Iris pigment epithelial cell (primary cell): ENCODE measurements at regions not wholly inside any gene's neighbourhood (a gene's known extent, or its start where the extent isn't known, plus 50 kb on each side); places are given as distances from the start of the nearest gene placed in this dataset.
A peak's percentile ranks its signal among the peaks of the same experiment; 100 is the strongest.

Experiments
- DNase-seq: peaks from one replicate; pipeline ENCODE4 v3.0.0-alpha.2; 2011; ENCODE audit warnings: low read depth

DNA sequence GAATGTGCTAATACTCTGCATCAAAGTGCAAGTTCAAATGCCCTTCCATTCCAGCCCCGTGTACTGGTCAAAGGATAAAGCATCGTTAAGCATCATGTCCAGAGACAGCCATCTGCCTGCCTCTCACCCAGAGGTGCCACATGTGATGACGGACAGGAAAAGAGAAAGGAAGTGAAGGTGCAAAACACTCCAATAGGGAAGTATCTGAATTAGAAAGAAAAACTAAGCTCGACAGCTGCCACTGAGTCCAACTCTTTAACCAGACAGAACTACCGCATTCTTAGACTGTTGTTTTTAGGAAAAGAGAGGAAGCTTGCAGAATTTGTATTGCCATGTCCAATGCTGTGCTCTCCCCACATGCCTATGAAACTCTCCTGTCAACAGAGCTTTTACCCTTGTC is 465.0 kb upstream of the SOX5 start:
- DNase-seq: peak; percentile 2

- no peak for DNase-seq
These were observed 462.5 kb upstream of the SOX5 start for GRCh38 chr12:24411948-24412347.

DNA sequence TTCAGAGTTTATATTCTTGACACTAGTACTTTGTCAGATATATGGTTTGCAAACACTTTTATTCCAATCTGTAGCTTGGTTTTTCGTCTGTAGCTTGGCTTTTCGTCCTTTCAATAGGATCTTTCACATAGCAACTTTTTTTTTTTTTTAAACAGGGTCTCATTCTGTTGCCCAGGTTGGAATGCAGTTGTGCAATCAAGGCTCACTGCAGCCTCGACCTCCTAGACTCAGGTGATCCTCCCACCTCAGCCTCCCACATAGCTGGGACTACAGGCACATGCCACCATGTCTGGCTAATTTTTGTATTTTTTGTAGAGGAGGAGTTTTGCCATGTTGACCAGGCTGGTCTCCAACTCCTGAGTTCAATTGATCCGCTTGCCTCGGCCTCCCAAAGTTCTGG is 460.4 kb upstream of the SOX5 start:
- no peak for DNase-seq

- DNase-seq: no peak
These were observed 458.8 kb upstream of the SOX5 start for GRCh38 chr12:24408305-24408704.

- DNase-seq: no peak
These were observed 458.4 kb upstream of the SOX5 start for GRCh38 chr12:24407884-24408283.

DNA sequence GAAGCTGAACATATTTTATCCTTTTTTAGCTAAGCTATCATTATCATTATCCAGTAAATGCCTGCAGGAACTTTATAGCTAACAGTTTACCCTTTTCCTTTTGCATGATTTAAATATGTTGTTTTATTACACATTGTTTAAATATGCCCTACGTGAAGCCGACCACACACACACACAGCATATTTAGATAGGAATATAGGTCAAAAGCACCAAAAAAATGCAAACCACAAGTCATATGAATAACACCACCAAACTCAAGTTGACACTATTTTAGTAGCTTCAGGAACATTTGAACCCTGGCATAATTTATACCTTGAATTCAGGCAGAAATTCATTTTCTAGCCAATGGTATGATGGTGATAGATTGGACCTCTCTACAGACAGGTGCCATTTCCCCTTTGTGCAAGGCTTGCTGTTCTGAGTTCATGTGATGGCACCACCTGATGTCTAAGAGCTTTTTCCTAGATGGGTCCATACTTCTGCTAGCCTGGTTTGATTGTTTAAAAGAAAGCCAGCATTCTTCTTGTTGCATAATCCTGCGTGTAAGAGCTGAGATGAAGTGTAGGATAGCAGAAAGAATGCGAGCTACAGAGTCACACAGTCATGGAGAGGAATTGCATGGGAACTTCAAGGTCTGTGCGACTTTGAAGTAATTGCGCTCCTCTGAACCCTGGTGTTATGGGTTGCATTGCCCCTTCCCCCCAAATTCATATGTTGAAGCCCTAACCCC is 454.8 kb upstream of the SOX5 start:
- peak; percentile 86 for DNase-seq

- no peak for DNase-seq
These were observed 451.1 kb upstream of the SOX5 start for GRCh38 chr12:24400533-24400932.

DNA sequence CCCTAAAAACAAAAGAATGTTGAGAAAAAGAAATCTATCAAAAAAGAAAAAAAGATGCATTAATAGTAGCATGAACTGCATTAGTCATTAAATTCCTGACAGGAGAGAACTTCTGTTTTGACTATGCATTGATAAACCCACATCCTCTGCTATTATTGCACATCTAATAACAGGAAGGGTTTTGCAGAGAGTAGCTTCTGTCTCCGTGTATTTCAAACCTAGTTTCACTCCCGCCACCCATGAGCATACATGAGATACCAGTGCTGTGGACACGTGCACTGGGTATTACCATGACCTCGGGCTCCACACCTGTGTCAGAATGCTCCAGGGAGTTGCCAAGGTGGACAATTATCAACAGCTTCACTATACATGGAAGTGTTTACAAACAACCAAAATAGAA is 449.1 kb upstream of the SOX5 start:
- DNase-seq: peak; percentile 38

GRCh38 chr12:24396224-24396623 is 446.8 kb upstream of the SOX5 start:
- DNase-seq: no peak

- no peak for DNase-seq
These were observed 444.8 kb upstream of the SOX5 start for GRCh38 chr12:24394246-24394645.

DNA sequence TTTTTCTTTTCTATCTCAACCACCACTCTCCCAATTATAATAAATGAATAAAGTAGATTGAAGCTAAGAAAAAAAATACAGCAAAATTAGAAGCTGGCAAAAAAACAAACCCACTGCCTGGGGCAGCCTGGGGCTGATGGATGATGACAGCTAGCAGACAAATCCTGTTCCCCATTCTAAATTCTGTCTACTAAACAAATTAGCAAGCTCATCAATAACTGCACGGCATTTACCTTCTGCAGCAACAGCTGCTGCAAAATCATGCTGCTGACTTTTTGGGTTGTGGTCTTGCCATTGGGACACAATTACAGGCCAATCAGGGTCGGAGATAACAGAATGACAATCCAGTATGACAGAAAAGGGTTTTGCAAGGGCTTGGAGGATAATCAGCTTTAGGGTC is 443.6 kb upstream of the SOX5 start:
- no peak for DNase-seq

DNA sequence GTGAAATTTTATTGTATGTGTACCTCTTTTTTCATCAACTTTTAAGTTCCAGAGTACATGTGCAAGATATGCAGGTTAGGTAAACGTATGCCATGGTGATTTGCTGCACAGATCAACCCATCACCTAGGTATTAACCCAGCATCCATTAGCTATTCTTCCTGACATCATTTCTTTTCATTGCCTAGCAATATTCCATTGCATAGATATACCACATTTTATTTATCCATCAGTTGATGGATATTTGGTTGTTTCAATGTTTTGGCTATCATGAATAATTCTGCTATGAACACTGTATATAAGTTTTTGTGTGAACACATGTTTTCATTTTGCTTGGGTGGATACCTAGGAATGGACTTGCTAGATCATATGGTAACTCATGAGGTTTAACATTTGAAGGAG is 439.9 kb upstream of the SOX5 start:
- DNase-seq: no peak

DNA sequence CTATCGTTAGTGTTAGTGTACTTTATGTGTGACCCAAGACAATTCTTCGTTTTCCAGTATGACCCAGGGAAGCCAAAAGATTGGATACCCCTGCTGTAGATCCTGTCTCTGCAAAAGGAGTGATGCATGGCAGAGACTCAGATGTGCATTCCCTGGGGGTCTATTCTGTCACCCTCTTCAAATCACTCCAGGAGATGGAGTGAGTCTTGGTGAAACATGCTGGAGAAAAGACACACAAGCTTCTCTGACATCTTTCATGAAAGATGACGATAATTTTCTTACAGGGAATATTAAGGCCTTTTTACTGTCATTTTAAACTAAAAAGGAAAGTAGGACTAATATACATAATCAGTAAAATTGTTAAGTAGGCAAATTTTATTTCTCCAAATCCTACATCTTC is 437.9 kb upstream of the SOX5 start:
- DNase-seq: no peak

DNA sequence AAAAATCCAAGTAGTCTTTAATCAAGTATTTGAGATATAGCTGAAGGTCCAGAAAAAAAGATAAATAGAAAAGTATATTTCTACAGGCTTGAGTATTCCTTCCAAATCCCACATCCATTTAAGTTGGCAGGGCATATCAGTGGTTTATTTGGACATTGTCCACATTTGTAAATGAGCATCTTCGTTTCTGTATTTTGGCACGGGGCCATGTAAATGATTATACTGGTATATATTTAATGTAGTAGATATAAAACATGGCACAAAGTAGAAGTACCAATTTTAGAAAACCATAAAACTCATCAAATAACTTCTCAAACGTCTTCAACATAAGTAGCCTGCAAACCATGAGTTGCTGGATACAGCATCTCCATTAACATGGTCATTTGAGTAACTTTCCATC is 437.4 kb upstream of the SOX5 start:
- no peak for DNase-seq

DNA sequence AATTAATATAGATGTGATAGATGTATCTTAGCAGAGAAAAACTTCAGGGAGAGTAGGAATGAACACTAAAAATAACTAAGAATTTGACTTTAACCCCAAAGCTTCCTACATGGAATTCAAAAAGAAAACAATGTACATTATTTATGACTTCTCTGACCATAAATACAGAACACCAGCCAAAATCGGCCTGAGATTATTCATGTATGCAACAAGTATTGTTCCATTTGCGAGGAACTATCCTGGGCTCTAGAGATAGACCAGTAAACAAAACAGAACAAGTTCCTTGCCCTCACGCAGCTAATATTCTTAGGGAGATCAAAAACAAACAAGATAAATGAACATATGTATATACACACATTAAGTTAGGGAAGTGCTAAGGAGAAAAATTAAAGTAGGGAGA is 432.3 kb upstream of the SOX5 start:
- DNase-seq: no peak

DNA sequence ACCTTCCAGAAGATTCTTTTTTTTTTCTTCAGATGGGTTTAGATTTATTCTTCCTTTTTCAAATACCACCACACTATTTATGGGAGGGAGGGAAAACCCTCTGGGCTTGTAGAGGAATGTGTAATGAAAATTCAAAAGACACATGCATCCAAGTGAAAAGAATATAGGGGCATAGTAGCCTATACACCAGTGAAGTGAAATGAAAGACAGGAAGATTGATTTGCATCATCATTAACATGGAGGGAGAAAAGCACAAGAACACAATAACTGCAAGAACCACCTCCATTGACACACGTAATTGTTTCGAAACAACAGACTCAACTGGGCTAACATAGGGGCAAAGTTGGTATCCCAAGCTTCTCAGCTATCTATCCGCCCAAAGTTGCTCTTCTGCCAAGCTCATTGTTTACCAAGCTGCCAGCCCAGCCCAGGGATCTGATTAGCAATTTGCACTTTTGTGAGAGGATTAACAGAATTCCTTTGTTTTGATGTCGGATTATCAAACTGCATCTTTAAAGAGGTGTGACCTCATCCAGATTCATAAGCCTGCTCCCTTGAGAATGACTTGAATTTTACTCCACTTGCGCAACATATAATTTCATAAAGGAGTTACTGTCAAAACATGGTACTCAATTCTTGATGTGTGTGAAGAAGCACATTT is 430.5 kb upstream of the SOX5 start:
- DNase-seq: peak; percentile 51

DNA sequence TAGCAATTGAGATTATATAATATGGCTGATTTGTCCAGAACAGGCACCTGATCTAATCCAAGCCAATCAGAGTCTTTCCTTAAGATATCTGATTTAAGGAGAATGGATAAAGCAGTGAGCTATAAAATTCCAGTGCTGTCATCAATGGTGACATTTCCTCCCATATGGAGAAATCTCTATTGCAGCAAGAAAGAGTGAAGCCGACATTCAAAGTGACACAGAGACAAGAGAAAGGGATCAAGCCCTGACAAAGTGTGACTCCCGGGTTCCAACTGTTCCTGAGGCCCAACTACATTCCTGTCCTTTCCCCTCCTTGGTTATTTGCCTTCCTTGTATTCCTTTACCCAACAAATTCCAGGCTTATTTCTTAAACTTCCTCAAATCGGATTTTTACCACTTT is 430.0 kb upstream of the SOX5 start:
- DNase-seq: no peak

DNA sequence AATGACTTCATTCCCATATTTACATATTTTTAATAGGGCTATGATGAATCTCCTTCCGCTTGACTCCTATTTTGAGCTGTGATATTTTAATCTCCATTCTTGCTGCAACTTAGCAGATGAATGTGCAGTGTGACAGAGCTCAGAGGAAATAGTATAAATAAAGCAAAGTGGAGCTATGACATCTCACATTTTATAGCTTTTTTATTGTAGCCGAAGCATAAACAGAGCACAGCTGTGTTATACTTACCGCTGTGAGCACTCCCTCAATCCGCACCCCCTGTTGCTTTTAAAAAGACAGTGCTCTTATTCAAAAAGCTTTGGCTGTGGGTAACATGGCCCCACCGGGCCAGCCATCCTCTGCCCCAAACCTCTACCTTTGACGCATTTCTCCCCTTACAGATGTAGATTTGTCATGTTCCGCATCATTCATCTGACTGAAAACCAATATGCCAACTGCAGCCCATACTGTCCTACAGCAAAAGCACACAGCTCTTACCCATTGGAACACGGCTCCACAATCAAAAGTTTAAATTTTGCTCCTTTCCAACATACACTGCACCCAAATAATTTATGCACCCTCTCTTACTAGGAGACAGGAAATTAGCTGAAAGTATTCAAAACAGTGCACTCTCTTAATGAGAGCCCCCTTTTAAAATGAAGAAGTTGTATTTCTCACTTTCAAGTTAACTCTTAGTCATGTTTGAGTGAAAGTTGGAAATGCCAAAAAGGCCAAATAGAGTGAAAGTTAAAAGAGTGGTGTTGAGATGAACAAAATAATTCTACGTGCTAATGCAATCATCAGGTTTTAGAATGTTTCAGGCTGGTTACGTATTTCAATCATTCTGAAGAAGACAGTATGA is 429.3 kb upstream of the SOX5 start:
- peak; percentile 71 for DNase-seq

DNA sequence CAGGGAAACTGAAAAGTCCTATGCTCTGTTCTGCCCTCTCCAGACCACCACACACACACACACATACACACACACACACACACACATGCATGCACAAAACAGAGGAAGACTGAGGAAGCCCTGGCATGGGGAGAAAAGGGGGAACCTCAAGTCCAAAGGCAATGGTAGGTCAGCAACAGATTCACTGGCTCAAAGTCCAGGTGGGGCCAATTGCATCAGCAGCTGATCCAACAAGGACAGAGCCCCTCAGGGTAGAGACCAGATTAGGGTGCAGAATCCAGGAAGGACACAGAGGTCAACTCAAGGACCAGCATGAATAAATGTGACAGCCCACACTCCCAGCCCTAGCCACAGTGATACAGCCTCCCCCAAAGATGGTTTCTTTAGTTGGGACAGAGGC is 425.0 kb upstream of the SOX5 start:
- DNase-seq: no peak

- DNase-seq: peak; percentile 15
These were observed 423.5 kb upstream of the SOX5 start for GRCh38 chr12:24373004-24373403.

GRCh38 chr12:24366514-24366913 is 417.0 kb upstream of the SOX5 start:
- DNase-seq: no peak

DNA sequence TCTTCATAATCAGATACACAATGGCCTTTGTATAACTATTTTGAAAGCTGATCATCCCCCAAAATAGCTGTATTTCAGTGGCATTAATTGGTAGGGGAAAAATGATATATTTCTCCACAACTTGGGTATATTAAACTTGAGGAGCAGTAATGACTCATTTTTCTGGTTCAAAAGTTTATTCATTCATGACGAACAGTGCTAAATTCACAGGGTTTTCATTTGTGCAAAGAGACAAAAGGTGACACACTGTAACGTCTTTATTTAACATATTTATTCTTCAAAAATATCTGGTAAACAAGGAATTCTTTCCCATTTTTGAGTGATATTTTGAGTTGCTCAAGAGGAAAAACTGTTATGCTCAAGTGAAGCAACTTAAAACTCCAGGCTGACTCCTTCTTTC is 415.5 kb upstream of the SOX5 start:
- peak; percentile 57 for DNase-seq

GRCh38 chr12:24363177-24363754 is 413.8 kb upstream of the SOX5 start:
- DNase-seq: no peak
